ENCODE measurements at regions not wholly inside any gene's neighbourhood (a gene's known extent, or its start where the extent isn't known, plus 50 kb on each side); places are given as distances from the start of the nearest gene placed in this dataset.

GRCh38 chr3:96734273-96735009 is 80.0 kb upstream of the EPHA6 start:
- TF ChIP-seq HNF4A (conservative IDR thresholded peaks at IDR 0.05) (no peak), CTCF (IDR thresholded peaks at IDR 0.05; ENCODE audit: low read depth, low read length, missing input control) (no peak), ZBTB33 (IDR thresholded peaks at IDR 0.05) (no peak), HNF4G (IDR thresholded peaks at IDR 0.05) (no peak), YY1 (IDR thresholded peaks at IDR 0.05) (no peak), REST (IDR thresholded peaks at IDR 0.05) (no peak), FOXA2 (IDR thresholded peaks at IDR 0.05) (no peak), MAX (IDR thresholded peaks at IDR 0.05) (no peak), RAD21 (IDR thresholded peaks at IDR 0.05) (no peak), RXRA (IDR thresholded peaks at IDR 0.05) (no peak), GABPA (IDR thresholded peaks at IDR 0.05 in 1 of 2, conservative IDR thresholded peaks at IDR 0.05 in 1 of 2) (no peak), EGR1 (IDR thresholded peaks at IDR 0.05; ENCODE audit: low read depth in 2 of 2) (no peak), SP1 (IDR thresholded peaks at IDR 0.05) (no peak), ATF3 (IDR thresholded peaks at IDR 0.05) (no peak), TAF1 (conservative IDR thresholded peaks at IDR 0.05) (no peak), FOXA1 (IDR thresholded peaks at IDR 0.05) (no peak), NR2F2 (IDR thresholded peaks at IDR 0.05) (no peak), JUND (IDR thresholded peaks at IDR 0.05) (no peak)
- no peak overlapping the region for H3K27ac ChIP-seq (ENCODE audit: low read depth in 1 of 2, low read length in 2 of 2)
- WGBS: 73% methylated on average over 2 of the region's 2 CpGs
- H3K4me3 ChIP-seq (ENCODE audit: low read depth in 1 of 3, low read length in 3 of 3): no peak overlapping the region
- H3K9me3 ChIP-seq (ENCODE audit: control insufficient read depth in 4 of 4, low read length in 3 of 4): no peaks in the 10 kb centered on the region
- no peaks in the 10 kb centered on the region for H3K27me3 ChIP-seq (ENCODE audit: control insufficient read depth in 4 of 4, insufficient read depth in 4 of 4, low read length in 3 of 4)
- no peaks in the 10 kb centered on the region for H3K4me1 ChIP-seq (ENCODE audit: control insufficient read depth in 4 of 4, insufficient read depth in 4 of 4, low read length in 3 of 4)
- DNase-seq (ENCODE audit: low spot score): no peak
- no peak overlapping the region for H3K9ac ChIP-seq (ENCODE audit: low read depth in 1 of 2, low read length in 2 of 2)
- H3K36me3 ChIP-seq (ENCODE audit: control insufficient read depth in 4 of 4, insufficient read depth in 3 of 4, low read depth in 1 of 4, low read length in 3 of 4): no peaks in the 10 kb centered on the region
